SK-N-SH treated with all-trans-retinoic acid at 6 μM for 48 hours (cell line): ENCODE measurements at regions not wholly inside any gene's neighbourhood (a gene's known extent, or its start where the extent isn't known, plus 50 kb on each side); places are given as distances from the start of the nearest gene placed in this dataset.

ENCODE experiments used
- ATAC-seq: fragments of 200-7000 bp; cut with Tn5 transposase; 3 replicates; pipeline ENCODE4 v1.9.1; 2020; ENCODE audit warnings: mild to moderate bottlenecking, moderate library complexity
- ARNTL ChIP-seq: fragments of 450-650 bp; formaldehyde crosslinking; IDR thresholded peaks from 2 replicates; pipeline ENCODE4 v1.5.0; 2020; ENCODE audit warnings: low read depth, mild to moderate bottlenecking, moderate library complexity, borderline replicate concordance
- BACH2 ChIP-seq: fragments of 250-450 bp; sonication (Bioruptor Pico); IDR thresholded peaks from 2 replicates; pipeline ENCODE4 v1.9.0; 2021; ENCODE audit warnings: mild to moderate bottlenecking, borderline replicate concordance
- CSDC2 ChIP-seq: fragments of 250-450 bp; sonication (Bioruptor Pico); IDR thresholded peaks from 2 replicates; pipeline ENCODE4 v1.5.0; 2020; ENCODE audit warnings: mild to moderate bottlenecking, moderate library complexity
- ISL1 ChIP-seq: fragments of 250-450 bp; sonication (Bioruptor Pico); IDR thresholded peaks from 2 replicates; pipeline ENCODE4 v2.1.2; 2022; ENCODE audit warnings: mild to moderate bottlenecking, moderate library complexity
- OSR1 ChIP-seq: fragments of 250-450 bp; sonication (Bioruptor Pico); IDR thresholded peaks from 2 replicates; pipeline ENCODE4 v1.8.0; 2022; ENCODE audit warnings: moderate library complexity, mild to moderate bottlenecking, inconsistent platforms
- PPARA ChIP-seq: fragments of 250-450 bp; sonication (Bioruptor Pico); IDR thresholded peaks from 2 replicates; pipeline ENCODE4 v1.5.0; 2020; ENCODE audit warnings: mild to moderate bottlenecking, borderline replicate concordance
- RARB ChIP-seq: fragments of 250-450 bp; sonication (Bioruptor Pico); IDR thresholded peaks from 2 replicates; pipeline ENCODE4 v1.8.0; 2021; ENCODE audit warnings: mild to moderate bottlenecking, moderate library complexity
- SNAI2 ChIP-seq: fragments of 250-450 bp; sonication (Bioruptor Pico); IDR thresholded peaks from 2 replicates; pipeline ENCODE4 v1.5.0; 2020; ENCODE audit warnings: mild to moderate bottlenecking, moderate library complexity
- TCF4 ChIP-seq: fragments of 250-450 bp; sonication (Bioruptor Pico); IDR thresholded peaks from 2 replicates; pipeline ENCODE4 v1.8.0; 2021; ENCODE audit warnings: mild to moderate bottlenecking, moderate library complexity, borderline replicate concordance
- TOX ChIP-seq: fragments of 250-450 bp; sonication (Bioruptor Pico); IDR thresholded peaks from 2 replicates; pipeline ENCODE4 v1.8.0; 2021; ENCODE audit warnings: mild to moderate bottlenecking, moderate library complexity, borderline replicate concordance
- ZC3H10 ChIP-seq: fragments of 250-450 bp; sonication (Bioruptor Pico); IDR thresholded peaks from 2 replicates; pipeline ENCODE4 v1.5.1; 2021; ENCODE audit warnings: mild to moderate bottlenecking, moderate library complexity
- ZFP3 ChIP-seq: fragments of 250-450 bp; sonication (Bioruptor Pico); IDR thresholded peaks from 2 replicates; pipeline ENCODE4 v1.5.0; 2020; ENCODE audit warnings: mild to moderate bottlenecking, moderate library complexity
- ZFP30 ChIP-seq: fragments of 450-650 bp; formaldehyde crosslinking; IDR thresholded peaks from 2 replicates; pipeline ENCODE4 v1.5.0; 2022; ENCODE audit warnings: mild to moderate bottlenecking, moderate library complexity
- ZNF565 ChIP-seq: fragments of 450-650 bp; formaldehyde crosslinking; conservative IDR thresholded peaks from 2 replicates; pipeline ENCODE4 v1.5.0; 2020; ENCODE audit warnings: low read depth, mild to moderate bottlenecking, moderate library complexity
- ZNF70 ChIP-seq: fragments of 450-650 bp; formaldehyde crosslinking; IDR thresholded peaks from 2 replicates; pipeline ENCODE4 v1.5.0; 2020; ENCODE audit warnings: mild to moderate bottlenecking, moderate library complexity
- ZNF8 ChIP-seq: fragments of 450-650 bp; formaldehyde crosslinking; IDR thresholded peaks from 2 replicates; pipeline ENCODE4 v1.5.0; 2020; ENCODE audit warnings: mild to moderate bottlenecking, moderate library complexity
- TF ChIP-seq, protein P1 (sequence below): fragments of 250-450 bp; sonication (Bioruptor Pico); IDR thresholded peaks from 2 replicates; pipeline ENCODE4 v1.8.0; 2020; ENCODE audit warnings: mild to moderate bottlenecking, moderate library complexity, borderline replicate concordance
- TF ChIP-seq, protein P2 (sequence below): fragments of 250-450 bp; sonication (Bioruptor Pico); IDR thresholded peaks from 2 replicates; pipeline ENCODE4 v1.8.0; 2021; ENCODE audit warnings: low read depth, mild to moderate bottlenecking, moderate library complexity, borderline replicate concordance
- TF ChIP-seq, protein P3 (sequence below): fragments of 250-450 bp; sonication (Bioruptor Pico); IDR thresholded peaks from 2 replicates; pipeline ENCODE4 v1.5.1; 2021; ENCODE audit warnings: mild to moderate bottlenecking, moderate library complexity
- TF ChIP-seq, protein P4 (sequence below): fragments of 250-450 bp; sonication (Bioruptor Pico); IDR thresholded peaks from 2 replicates; pipeline ENCODE4 v1.5.0; 2020; ENCODE audit warnings: mild to moderate bottlenecking, moderate library complexity
- TF ChIP-seq, protein P5 (sequence below): fragments of 250-450 bp; sonication (Bioruptor Pico); IDR thresholded peaks from 2 replicates; pipeline ENCODE4 v1.5.1; 2020; ENCODE audit warnings: low read depth, mild to moderate bottlenecking, moderate library complexity

DNA sequence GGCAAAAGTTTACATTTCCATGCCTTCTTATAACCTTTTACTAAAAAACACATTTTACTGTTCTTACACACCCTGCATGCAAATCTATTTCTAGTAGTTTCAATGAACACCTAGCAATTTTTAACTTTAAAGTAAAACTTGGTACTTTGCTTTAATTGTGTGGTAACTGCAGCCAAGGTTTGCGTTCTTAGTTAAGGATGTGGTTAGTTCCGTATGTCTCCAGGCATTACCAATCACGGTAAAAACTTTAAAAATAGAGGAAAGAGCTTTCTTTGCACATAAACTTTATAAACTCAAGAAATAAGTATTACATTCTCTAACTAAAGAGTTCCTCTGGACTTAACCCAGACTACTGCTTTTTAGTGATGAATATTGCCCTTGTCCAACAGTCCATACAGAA lies 795.2 kb downstream of the SLC16A7 start:
- ATAC-seq: no peak
- TF ChIP-seq RARB: no peak
- TF ChIP-seq, protein P1, sequence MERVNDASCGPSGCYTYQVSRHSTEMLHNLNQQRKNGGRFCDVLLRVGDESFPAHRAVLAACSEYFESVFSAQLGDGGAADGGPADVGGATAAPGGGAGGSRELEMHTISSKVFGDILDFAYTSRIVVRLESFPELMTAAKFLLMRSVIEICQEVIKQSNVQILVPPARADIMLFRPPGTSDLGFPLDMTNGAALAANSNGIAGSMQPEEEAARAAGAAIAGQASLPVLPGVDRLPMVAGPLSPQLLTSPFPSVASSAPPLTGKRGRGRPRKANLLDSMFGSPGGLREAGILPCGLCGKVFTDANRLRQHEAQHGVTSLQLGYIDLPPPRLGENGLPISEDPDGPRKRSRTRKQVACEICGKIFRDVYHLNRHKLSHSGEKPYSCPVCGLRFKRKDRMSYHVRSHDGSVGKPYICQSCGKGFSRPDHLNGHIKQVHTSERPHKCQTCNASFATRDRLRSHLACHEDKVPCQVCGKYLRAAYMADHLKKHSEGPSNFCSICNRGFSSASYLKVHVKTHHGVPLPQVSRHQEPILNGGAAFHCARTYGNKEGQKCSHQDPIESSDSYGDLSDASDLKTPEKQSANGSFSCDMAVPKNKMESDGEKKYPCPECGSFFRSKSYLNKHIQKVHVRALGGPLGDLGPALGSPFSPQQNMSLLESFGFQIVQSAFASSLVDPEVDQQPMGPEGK (CRISPR knock-in tag): no peak
- no peak for TF ChIP-seq SNAI2 (CRISPR knock-in tag)
- no peak for TF ChIP-seq OSR1 (CRISPR knock-in tag)
- TF ChIP-seq, protein P2, sequence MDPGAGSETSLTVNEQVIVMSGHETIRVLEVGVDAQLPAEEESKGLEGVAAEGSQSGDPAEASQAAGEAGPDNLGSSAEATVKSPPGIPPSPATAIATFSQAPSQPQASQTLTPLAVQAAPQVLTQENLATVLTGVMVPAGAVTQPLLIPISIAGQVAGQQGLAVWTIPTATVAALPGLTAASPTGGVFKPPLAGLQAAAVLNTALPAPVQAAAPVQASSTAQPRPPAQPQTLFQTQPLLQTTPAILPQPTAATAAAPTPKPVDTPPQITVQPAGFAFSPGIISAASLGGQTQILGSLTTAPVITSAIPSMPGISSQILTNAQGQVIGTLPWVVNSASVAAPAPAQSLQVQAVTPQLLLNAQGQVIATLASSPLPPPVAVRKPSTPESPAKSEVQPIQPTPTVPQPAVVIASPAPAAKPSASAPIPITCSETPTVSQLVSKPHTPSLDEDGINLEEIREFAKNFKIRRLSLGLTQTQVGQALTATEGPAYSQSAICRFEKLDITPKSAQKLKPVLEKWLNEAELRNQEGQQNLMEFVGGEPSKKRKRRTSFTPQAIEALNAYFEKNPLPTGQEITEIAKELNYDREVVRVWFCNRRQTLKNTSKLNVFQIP (CRISPR knock-in tag): no peak
- TF ChIP-seq CSDC2 (CRISPR knock-in tag): no peak
- TF ChIP-seq, protein P3, sequence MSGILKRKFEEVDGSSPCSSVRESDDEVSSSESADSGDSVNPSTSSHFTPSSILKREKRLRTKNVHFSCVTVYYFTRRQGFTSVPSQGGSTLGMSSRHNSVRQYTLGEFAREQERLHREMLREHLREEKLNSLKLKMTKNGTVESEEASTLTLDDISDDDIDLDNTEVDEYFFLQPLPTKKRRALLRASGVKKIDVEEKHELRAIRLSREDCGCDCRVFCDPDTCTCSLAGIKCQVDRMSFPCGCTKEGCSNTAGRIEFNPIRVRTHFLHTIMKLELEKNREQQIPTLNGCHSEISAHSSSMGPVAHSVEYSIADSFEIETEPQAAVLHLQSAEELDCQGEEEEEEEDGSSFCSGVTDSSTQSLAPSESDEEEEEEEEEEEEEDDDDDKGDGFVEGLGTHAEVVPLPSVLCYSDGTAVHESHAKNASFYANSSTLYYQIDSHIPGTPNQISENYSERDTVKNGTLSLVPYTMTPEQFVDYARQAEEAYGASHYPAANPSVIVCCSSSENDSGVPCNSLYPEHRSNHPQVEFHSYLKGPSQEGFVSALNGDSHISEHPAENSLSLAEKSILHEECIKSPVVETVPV (CRISPR knock-in tag): no peak
- no peak for TF ChIP-seq ZNF8 (CRISPR knock-in tag)
- no peak for TF ChIP-seq ZFP3 (CRISPR knock-in tag)
- TF ChIP-seq TCF4 (CRISPR knock-in tag): no peak
- TF ChIP-seq ARNTL (CRISPR knock-in tag): no peak
- TF ChIP-seq ISL1 (CRISPR knock-in tag): no peak
- no peak for TF ChIP-seq ZC3H10
- TF ChIP-seq, all 23 proteins: peak for 0

DNA sequence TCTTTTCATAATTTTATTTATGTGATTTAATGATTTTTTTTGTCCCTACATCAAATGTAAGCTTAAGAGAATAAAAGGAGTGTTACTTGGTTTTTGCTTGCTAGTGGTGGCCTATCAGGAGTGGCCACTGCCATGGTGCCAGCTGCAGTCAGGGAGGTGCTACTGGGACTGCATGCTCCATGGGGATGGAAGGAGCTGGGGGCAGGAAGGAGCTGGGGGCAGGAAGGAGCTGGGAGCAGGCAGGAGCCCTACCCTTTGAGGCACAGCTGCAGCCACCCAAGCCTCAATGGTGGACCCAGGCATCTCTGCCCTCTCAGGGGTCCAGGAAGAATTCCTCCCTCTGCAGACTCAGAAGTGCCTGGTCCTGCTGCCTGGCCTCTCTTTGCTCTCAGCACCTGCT lies 796.0 kb downstream of the SLC16A7 start:
- no peak for TF ChIP-seq OSR1 (CRISPR knock-in tag)
- no peak for TF ChIP-seq ZFP3 (CRISPR knock-in tag)
- TF ChIP-seq BACH2 (CRISPR knock-in tag): no peak
- no peak for TF ChIP-seq ZNF70 (CRISPR knock-in tag)
- TF ChIP-seq, protein P4, sequence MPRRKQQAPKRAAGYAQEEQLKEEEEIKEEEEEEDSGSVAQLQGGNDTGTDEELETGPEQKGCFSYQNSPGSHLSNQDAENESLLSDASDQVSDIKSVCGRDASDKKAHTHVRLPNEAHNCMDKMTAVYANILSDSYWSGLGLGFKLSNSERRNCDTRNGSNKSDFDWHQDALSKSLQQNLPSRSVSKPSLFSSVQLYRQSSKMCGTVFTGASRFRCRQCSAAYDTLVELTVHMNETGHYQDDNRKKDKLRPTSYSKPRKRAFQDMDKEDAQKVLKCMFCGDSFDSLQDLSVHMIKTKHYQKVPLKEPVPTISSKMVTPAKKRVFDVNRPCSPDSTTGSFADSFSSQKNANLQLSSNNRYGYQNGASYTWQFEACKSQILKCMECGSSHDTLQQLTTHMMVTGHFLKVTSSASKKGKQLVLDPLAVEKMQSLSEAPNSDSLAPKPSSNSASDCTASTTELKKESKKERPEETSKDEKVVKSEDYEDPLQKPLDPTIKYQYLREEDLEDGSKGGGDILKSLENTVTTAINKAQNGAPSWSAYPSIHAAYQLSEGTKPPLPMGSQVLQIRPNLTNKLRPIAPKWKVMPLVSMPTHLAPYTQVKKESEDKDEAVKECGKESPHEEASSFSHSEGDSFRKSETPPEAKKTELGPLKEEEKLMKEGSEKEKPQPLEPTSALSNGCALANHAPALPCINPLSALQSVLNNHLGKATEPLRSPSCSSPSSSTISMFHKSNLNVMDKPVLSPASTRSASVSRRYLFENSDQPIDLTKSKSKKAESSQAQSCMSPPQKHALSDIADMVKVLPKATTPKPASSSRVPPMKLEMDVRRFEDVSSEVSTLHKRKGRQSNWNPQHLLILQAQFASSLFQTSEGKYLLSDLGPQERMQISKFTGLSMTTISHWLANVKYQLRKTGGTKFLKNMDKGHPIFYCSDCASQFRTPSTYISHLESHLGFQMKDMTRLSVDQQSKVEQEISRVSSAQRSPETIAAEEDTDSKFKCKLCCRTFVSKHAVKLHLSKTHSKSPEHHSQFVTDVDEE (CRISPR knock-in tag): no peak
- no peak for TF ChIP-seq SNAI2 (CRISPR knock-in tag)
- no peak for TF ChIP-seq TOX
- no peak for TF ChIP-seq ZNF565
- TF ChIP-seq, protein P2 (CRISPR knock-in tag): no peak
- TF ChIP-seq, protein P3 (CRISPR knock-in tag): no peak
- no peak for TF ChIP-seq ZFP30 (CRISPR knock-in tag)
- TF ChIP-seq PPARA (CRISPR knock-in tag): no peak
- TF ChIP-seq RARB: no peak
- TF ChIP-seq ARNTL (CRISPR knock-in tag): no peak
- TF ChIP-seq, protein P1 (CRISPR knock-in tag): no peak
- no peak for TF ChIP-seq ISL1 (CRISPR knock-in tag)
- TF ChIP-seq ZC3H10: no peak
- TF ChIP-seq, protein P5, sequence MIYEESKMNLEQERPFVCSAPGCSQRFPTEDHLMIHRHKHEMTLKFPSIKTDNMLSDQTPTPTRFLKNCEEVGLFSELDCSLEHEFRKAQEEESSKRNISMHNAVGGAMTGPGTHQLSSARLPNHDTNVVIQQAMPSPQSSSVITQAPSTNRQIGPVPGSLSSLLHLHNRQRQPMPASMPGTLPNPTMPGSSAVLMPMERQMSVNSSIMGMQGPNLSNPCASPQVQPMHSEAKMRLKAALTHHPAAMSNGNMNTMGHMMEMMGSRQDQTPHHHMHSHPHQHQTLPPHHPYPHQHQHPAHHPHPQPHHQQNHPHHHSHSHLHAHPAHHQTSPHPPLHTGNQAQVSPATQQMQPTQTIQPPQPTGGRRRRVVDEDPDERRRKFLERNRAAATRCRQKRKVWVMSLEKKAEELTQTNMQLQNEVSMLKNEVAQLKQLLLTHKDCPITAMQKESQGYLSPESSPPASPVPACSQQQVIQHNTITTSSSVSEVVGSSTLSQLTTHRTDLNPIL (CRISPR knock-in tag): no peak
- TF ChIP-seq CSDC2 (CRISPR knock-in tag): no peak

More for the DNA sequence above, 796.0 kb downstream of the SLC16A7 start:
- no peak for ATAC-seq
